ENCODE measurements at regions not wholly inside any gene's neighbourhood (a gene's known extent, or its start where the extent isn't known, plus 50 kb on each side); places are given as distances from the start of the nearest gene placed in this dataset.

DNA sequence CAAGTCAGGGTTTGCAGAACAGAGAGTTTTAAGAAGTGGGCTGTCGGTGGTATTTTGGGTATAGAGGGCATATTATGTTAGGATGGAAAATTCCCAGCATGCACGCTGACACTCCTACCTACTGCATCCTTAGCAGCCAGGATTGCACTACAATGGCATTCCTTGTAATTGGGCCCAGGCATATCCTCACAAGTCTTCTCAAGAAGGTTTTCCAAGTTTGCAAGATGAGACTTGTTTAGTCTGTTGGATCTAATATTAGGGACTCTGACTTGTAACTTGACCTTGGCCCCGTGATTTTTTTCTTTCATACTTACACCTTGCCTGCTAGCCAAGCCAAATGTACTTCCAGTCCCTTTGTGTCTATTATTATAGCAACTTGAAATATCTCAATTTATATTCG lies 335.7 kb upstream of the HTR2A start:
- Histone ChIP-seq H4K5ac (ENCODE audit: low read depth, low read length) (no peak overlapping the region), H4K91ac (ENCODE audit: insufficient read depth, low read depth, low read length) (no peak overlapping the region), H3K9ac (ENCODE audit: low read depth, low read length) (no peak overlapping the region), H3K9me1 (ENCODE audit: insufficient read depth, low read length) (no peaks in the 10 kb centered on the region; the same call in 1 of the 2 replicates), H2AK9ac (replicated peaks; ENCODE audit: low read depth, low read length, poor library complexity) (no peak overlapping the region), H4K20me1 (ENCODE audit: insufficient read depth, low read length) (no peaks in the 10 kb centered on the region), H3K23ac (ENCODE audit: low read depth, low read length) (no peak overlapping the region), H3K4me2 (ENCODE audit: low read depth, low read length) (no peak overlapping the region), H2BK15ac (ENCODE audit: low read depth, low read length) (no peak overlapping the region), H3K27ac (ENCODE audit: insufficient read depth, low read length) (no peak overlapping the region), H2BK20ac (ENCODE audit: low read depth, low read length) (no peak overlapping the region), H3K4me1 (ENCODE audit: control insufficient read depth, insufficient read depth, low read length) (peaks cover under 1% of the 10 kb centered on the region), H2BK120ac (ENCODE audit: low read depth, low read length) (no peak overlapping the region), H3K4ac (ENCODE audit: low read depth, low read length) (no peak overlapping the region), H3K18ac (ENCODE audit: low read depth, low read length) (no peak overlapping the region), H2AFZ (replicated peaks; ENCODE audit: low read length, poor library complexity) (no peak overlapping the region), H2AK5ac (ENCODE audit: low read depth, low read length) (no peak overlapping the region), H3K27me3 (ENCODE audit: control insufficient read depth, insufficient read depth, low read length) (no peaks in the 10 kb centered on the region), H4K8ac (ENCODE audit: low read depth in 2 of 2, low read length in 2 of 2) (no peak overlapping the region), H3K9me3 (ENCODE audit: control insufficient read depth, insufficient read depth, low read length) (no peaks in the 10 kb centered on the region), H3K4me3 (ENCODE audit: insufficient read depth, low read depth, low read length) (no peak overlapping the region), H3K14ac (replicated peaks; ENCODE audit: low read depth, low read length) (no peak overlapping the region), H3K79me1 (ENCODE audit: low read depth in 1 of 2, low read length in 2 of 2) (no peaks in the 10 kb centered on the region), H3K56ac (ENCODE audit: extremely low read depth, insufficient read depth, low read length) (no peak overlapping the region), H3K36me3 (ENCODE audit: control insufficient read depth, insufficient read depth, low read length) (no peaks in the 10 kb centered on the region), H2BK5ac (ENCODE audit: low read depth, low read length, poor library complexity, severe bottlenecking) (no peak overlapping the region)
- ChIA-PET POLR2A (ENCODE audit: unreplicated experiment) (no interaction called here), CTCF (no interaction called here)
- in situ Hi-C loops (cut with MboI; ENCODE audit: low sequenced_read_pairs) (no loop called here), dilution Hi-C loops (cut with HindIII; ENCODE audit: low sequenced_read_pairs, unreplicated experiment) (no loop called here), intact Hi-C loops (cut with micrococcal nuclease) (no loop called here)
- ATAC-seq (ENCODE audit: low read depth), result no peak
- DNase-seq, result no peak
- no TSS peak for BruUV-seq (replicated peaks)
- WGBS, 2 experiments (ENCODE audit: extremely low coverage in 2 of 2, insufficient read length in 1 of 2), result no CpG with 5 or more reads among the region's 4 CpGs
- TF ChIP-seq RAD21 (IDR thresholded peaks at IDR 0.05; ENCODE audit: low read length), result no peak
- no peak for TF ChIP-seq BHLHE40 (IDR thresholded peaks at IDR 0.05; ENCODE audit: low read depth, low read length)
